ENCODE measurements at regions not wholly inside any gene's neighbourhood (a gene's known extent, or its start where the extent isn't known, plus 50 kb on each side); places are given as distances from the start of the nearest gene placed in this dataset.

DNA sequence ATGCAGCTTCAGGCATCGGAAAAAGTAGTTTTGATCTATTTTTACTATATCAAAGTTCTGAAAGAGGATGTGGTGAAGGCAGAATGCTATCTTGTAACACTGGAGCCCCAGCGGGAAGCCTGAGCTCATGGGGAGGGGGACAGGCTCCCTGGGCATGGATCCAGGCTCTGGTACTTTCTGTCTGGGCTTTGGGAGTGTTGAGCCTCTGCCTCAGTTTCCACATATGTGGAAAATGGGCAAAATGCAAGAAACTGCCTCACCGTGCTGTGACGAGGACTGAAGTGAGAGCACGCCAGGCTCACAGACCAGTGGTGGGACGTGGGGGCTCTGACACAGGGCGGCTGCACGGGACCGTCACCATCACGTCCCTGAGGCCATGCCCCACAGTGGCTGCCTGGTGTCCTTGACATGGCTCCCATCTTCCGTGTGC, 182.9 kb upstream of the SHH start:
- TF ChIP-seq NFIC (IDR thresholded peaks at IDR 0.05) (no peak), MAX (IDR thresholded peaks at IDR 0.05) (no peak), TCF12 (IDR thresholded peaks at IDR 0.05; ENCODE audit: low read depth) (no peak), REST (IDR thresholded peaks at IDR 0.05; ENCODE audit: low read depth) (no peak), YY1 (IDR thresholded peaks at IDR 0.05; ENCODE audit: low read depth) (no peak), RAD21 (IDR thresholded peaks at IDR 0.05; ENCODE audit: low read depth) (no peak), EGR1 (IDR thresholded peaks at IDR 0.05) (no peak), CEBPB (IDR thresholded peaks at IDR 0.05) (no peak), EP300 (IDR thresholded peaks at IDR 0.05; ENCODE audit: borderline replicate concordance) (no peak), FOXM1 (IDR thresholded peaks at IDR 0.05; ENCODE audit: borderline replicate concordance, low read depth) (no peak), ZBTB7A (IDR thresholded peaks at IDR 0.05; ENCODE audit: low read depth) (no peak), TEAD4 (IDR thresholded peaks at IDR 0.05) (no peak), TAF1 (IDR thresholded peaks at IDR 0.05; ENCODE audit: low read depth) (no peak), CREB1 (IDR thresholded peaks at IDR 0.05; ENCODE audit: low read depth) (no peak)
- TF ChIP-seq, protein P1, sequence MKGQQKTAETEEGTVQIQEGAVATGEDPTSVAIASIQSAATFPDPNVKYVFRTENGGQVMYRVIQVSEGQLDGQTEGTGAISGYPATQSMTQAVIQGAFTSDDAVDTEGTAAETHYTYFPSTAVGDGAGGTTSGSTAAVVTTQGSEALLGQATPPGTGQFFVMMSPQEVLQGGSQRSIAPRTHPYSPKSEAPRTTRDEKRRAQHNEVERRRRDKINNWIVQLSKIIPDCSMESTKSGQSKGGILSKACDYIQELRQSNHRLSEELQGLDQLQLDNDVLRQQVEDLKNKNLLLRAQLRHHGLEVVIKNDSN (IDR thresholded peaks at IDR 0.05): no peak

DNA sequence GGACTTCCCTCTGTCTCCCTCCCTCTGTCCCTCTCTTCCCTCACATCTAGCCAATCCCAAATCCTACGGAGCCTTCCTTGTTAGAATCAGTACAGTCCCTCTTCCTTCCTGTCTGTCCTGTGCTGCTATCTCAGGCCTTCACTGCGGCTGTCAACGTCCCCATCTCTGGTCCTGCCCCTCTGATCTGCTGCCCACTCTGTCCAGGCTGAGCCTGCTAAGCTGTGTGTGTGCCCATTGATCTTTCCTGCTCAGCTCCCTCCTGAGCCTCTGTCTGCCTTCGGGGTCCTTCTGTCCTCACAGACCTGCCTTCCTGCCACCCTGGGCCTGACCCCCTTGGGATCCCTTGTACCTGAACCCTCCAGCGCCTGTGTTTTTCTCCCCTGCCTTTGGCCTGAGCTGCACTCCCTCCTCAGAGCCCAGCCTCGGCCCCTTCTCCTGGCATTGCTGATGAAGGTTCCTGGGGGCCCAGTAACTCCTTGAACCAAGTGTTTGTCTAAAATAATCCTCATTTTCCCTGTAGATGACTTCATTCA, 182.1 kb upstream of the SHH start:
- TF ChIP-seq CREB1 (IDR thresholded peaks at IDR 0.05; ENCODE audit: low read depth) (no peak), YY1 (IDR thresholded peaks at IDR 0.05; ENCODE audit: low read depth) (no peak), TEAD4 (IDR thresholded peaks at IDR 0.05) (no peak), MAX (IDR thresholded peaks at IDR 0.05) (no peak), TCF12 (IDR thresholded peaks at IDR 0.05; ENCODE audit: low read depth) (no peak), NFIC (IDR thresholded peaks at IDR 0.05) (no peak), TAF1 (IDR thresholded peaks at IDR 0.05; ENCODE audit: low read depth) (no peak), CEBPB (IDR thresholded peaks at IDR 0.05) (no peak), ZBTB7A (IDR thresholded peaks at IDR 0.05; ENCODE audit: low read depth) (no peak), EGR1 (IDR thresholded peaks at IDR 0.05) (no peak), RAD21 (IDR thresholded peaks at IDR 0.05; ENCODE audit: low read depth) (no peak), FOXM1 (IDR thresholded peaks at IDR 0.05; ENCODE audit: borderline replicate concordance, low read depth) (no peak), EP300 (IDR thresholded peaks at IDR 0.05; ENCODE audit: borderline replicate concordance) (no peak), REST (IDR thresholded peaks at IDR 0.05; ENCODE audit: low read depth) (no peak)
- TF ChIP-seq, protein P1 (IDR thresholded peaks at IDR 0.05): no peak

DNA sequence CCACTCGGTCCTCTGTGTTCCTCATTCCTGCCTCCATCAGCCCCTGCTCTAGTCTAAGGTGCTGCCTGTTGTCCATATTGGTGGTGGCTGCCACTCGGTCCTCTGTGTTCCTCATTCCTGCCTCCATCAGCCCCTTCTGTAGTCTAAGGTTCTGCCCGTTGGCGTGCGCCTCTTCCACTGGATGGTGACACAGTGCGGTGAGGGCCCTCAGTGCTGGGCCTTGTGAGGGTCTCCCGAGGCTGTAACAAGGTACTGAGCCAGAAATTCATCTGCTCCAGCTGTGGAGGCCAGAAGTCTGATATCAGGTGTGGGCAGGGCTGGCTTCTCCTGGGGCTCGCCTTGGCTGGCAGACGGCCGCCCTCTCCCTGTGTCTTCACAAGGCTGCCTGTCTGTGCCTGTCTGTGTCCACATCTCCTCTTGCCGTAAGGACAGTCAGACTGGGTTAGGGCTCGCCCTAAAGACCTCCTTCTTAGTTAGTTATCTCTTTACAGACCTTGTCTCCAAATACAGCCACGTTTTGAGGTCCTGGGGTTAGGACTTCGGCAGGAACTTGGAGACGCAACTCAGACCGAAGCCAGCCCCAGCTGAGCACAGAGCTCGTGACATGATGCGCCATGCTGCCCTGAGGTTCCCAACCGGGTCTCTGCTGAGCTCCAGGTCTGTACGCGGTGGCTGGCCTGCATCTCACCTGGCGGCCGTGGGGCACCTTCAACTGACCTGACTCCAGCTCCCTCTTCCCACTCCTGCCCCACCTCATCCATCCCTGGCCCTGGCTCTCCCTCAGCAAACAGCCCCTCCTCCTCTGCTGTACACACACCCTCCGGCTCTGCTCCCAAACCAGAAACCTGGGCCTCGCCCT, 181.4 kb upstream of the SHH start:
- TF ChIP-seq CREB1 (IDR thresholded peaks at IDR 0.05; ENCODE audit: low read depth) (no peak), ZBTB7A (IDR thresholded peaks at IDR 0.05; ENCODE audit: low read depth) (no peak), YY1 (IDR thresholded peaks at IDR 0.05; ENCODE audit: low read depth) (no peak), TAF1 (IDR thresholded peaks at IDR 0.05; ENCODE audit: low read depth) (no peak), TCF12 (IDR thresholded peaks at IDR 0.05; ENCODE audit: low read depth) (no peak), RAD21 (IDR thresholded peaks at IDR 0.05; ENCODE audit: low read depth) (no peak), CEBPB (IDR thresholded peaks at IDR 0.05) (no peak), FOXM1 (IDR thresholded peaks at IDR 0.05; ENCODE audit: borderline replicate concordance, low read depth) (no peak), NFIC (IDR thresholded peaks at IDR 0.05) (no peak), MAX (IDR thresholded peaks at IDR 0.05) (no peak), EGR1 (IDR thresholded peaks at IDR 0.05) (no peak), TEAD4 (IDR thresholded peaks at IDR 0.05) (no peak)

DNA sequence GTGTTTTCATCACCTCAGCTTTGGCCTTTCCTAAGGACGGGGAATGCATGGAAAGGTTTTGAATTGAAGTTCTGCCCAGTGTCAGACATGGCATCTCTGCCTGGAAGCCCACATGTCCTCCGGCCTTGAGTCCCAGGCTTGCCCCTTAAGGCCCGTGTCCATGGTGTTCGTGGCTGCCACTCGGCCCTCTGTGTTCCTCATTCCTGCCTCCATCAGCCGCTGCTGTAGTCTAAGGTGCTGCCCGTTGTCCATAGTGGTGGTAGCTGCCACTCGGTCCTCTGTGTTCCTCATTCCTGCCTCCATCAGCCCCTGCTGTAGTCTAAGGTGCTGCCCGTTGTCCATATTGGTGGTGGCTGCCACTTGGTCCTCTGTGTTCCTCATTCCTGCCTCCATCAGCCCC, 180.7 kb upstream of the SHH start:
- TF ChIP-seq CEBPB (IDR thresholded peaks at IDR 0.05) (no peak), CREB1 (IDR thresholded peaks at IDR 0.05; ENCODE audit: low read depth) (no peak), TAF1 (IDR thresholded peaks at IDR 0.05; ENCODE audit: low read depth) (no peak), REST (IDR thresholded peaks at IDR 0.05; ENCODE audit: low read depth) (no peak), EP300 (IDR thresholded peaks at IDR 0.05; ENCODE audit: borderline replicate concordance) (no peak), TCF12 (IDR thresholded peaks at IDR 0.05; ENCODE audit: low read depth) (no peak), EGR1 (IDR thresholded peaks at IDR 0.05) (no peak), YY1 (IDR thresholded peaks at IDR 0.05; ENCODE audit: low read depth) (no peak), RAD21 (IDR thresholded peaks at IDR 0.05; ENCODE audit: low read depth) (no peak), FOXM1 (IDR thresholded peaks at IDR 0.05; ENCODE audit: borderline replicate concordance, low read depth) (no peak), NFIC (IDR thresholded peaks at IDR 0.05) (no peak), MAX (IDR thresholded peaks at IDR 0.05) (no peak), ZBTB7A (IDR thresholded peaks at IDR 0.05; ENCODE audit: low read depth) (no peak), TEAD4 (IDR thresholded peaks at IDR 0.05) (no peak)
- TF ChIP-seq, protein P1 (IDR thresholded peaks at IDR 0.05): no peak

All from Ishikawa (cell line).